Cerebellar cortex (tissue), 1 donor: ENCODE measurements at regions not wholly inside any gene's neighbourhood (a gene's known extent, or its start where the extent isn't known, plus 50 kb on each side); places are given as distances from the start of the nearest gene placed in this dataset.

Source experiments
- DNase-seq: peaks from one replicate; pipeline ENCODE4 v3.0.0-alpha.2; 2015; ENCODE audit warnings: low spot score

DNA sequence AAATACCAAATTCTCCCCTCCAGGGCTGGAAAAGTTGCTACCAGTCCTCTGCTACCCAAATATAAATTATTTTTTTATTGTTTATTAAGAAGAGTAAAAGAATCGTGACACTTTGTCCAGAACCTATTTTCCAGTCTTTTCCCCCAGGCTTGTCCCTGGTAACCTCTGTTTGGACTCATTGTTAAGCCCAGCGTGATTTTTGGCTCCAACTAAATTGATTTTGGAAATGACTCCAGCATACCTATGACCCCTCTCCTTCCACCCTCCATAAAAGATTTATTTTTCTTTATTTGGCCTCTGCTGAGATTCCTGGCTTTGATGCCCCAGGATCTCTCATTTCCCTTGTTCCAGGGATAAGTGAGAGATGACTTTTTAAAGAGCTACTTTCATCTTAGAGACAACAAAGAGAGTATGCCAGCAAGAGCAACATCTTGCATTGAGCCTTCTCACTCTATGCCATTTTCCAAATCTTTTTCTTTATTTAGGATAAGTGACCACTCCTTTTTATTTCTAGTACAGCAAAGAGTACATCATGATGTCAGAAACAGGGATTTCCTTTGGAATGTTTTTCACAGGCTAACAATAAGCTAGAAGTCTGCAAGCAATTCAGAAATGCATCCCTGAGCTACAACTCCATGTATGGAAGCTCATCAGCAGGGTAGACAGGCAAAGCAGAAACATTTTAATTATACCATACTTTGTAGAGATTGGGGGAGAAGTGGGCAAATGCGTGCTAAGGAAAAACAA lies 75.8 kb downstream of the DAD1 start:
- no peak for DNase-seq

DNA sequence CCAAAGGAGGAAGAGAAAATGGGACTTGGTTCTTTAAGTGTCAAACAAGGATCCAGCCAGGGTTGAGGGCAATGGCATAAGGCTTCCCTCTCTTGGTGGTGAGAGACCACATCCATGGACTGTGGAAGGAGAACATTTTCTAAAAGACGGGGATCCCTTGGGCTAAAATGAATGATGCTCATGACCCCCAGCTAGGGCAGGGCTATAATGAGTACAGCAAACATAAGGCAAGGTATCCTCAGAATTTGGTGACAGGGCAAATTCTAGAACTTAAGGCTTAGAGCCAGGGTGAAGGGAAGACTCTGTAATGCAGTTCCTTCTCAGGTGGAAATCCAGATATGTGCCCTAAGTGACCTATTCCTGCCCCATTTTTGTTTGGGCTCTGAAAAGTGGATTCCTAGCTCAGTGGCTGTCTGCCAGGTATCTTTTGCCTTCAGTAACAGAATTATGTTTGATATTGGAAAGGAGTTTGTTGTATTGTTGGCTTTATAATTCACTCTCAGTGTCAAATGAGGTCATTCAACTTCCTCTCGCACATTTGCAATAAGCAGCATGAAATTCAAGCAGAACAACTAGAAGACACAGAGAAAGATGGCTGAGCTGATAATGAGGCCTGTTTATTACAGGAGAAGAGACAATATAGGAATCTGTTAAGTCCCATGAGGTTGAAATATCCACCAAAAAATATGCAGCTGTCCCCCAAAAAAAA lies 76.8 kb downstream of the DAD1 start:
- no peak for DNase-seq

DNA sequence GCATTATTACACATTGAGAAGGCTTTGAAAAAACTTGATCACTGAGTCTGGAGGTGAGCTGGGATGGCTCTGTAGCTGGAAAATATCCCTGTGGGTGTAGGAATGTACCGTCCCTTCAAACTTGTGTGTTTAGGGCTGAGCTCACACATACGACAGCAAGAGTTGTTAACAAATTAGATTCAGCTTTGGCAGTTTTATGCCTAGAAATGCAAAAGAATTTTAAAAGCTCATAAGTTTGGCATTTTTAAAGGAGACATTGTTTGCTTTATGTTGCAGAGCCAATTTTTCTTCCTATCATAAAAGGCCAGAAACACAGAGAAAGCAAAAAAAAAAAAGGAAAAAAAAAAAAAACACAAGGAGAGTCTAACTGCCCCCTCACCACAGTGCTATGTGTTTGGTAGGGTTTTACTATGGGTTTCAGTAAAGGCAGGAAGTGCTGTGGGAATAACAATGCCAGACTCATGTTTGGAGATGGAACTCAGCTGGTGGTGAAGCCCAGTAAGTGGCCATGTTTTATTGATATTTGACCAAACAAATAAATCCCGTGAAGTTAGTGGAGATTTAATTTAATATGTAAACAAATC lies 78.4 kb downstream of the DAD1 start:
- no peak for DNase-seq

DNA sequence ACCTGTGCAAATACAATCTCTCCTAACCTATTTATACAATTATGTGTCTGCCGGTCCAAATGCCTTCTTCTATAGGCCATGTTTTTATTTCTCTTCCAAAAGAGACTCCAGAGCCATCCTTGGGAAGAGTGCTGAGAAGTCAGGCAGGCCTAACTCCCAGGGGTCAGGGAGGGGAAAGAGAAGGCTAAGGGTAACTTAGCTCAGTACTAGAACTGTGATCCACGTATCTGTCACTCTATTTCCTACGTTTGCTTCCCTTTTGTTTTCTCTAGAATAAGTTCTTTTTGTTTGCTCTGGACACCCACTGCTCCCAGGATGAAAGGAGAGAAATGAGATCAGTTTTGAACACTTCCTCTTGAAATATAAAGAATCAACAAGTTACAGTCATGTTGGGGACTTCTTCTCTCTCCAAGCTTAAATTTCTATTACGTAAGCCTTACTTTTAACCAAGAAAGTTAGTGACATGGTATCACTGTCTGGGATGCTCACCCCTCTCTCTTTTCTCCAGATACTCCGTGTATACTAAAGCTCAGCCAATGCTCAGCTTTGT lies 79.2 kb downstream of the DAD1 start:
- DNase-seq = no peak

DNA sequence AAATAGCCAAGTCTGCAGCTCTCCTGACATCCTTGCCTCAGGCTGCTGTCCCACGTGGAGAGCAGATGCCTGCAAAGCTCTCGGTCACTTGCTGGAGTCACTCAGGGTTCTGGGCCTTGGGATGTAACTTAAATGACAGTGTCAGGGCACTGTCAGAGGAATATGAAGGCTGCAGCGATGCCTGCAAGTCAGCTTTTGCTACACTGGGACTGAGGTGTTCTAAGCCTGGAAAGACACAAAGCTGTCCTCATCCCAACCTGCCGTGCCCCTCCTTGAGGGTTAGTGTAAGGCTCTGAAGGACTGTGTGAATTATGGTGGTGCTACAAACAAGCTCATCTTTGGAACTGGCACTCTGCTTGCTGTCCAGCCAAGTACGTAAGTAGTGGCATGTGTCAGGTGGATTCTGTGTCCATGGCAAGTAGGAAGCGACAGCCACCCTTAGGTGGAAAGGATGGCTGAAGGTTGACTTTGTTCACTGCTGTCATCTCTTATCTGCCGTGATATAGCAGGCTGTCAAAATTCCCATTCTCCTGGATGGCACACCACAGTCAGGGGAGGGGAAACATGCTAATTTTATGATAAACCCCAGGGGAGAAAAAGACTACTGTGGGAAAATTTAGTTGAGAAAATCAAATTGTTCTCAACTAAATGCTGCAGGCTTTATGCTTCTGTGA lies 79.9 kb downstream of the DAD1 start:
- DNase-seq = no peak

DNA sequence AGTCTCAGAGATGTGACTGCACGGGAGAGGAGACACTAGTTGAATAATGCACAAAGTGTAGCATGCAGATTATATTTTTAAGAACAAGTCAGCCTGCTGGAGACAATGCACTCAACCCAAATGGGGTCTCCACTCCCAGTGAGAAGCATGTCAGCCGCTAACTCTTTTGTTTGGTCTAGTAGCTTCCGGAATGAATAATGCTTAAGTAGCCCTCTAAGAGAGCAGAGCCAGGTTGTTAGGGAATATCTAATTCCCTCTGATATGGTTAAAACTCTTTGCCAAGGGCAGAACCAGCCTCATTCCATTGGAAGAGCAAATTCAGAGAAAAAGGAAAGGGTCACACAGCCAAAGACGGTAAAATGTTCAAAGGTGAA lies 80.4 kb downstream of the DAD1 start:
- no peak for DNase-seq

DNA sequence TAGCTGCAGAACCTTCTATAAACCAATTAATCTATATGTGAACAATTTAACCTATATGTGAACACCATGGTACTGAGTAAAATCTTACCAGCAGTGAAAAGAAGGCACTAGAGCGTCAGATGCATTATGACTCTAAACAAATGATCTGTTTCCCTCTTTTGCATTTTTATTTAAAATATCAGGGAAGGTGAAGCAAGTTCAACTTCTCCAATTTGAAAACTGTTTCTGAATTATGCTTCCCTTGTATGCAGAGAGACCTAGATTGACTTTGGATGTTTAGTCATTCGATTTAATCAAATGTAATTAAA lies 80.9 kb downstream of the DAD1 start:
- DNase-seq = no peak

DNA sequence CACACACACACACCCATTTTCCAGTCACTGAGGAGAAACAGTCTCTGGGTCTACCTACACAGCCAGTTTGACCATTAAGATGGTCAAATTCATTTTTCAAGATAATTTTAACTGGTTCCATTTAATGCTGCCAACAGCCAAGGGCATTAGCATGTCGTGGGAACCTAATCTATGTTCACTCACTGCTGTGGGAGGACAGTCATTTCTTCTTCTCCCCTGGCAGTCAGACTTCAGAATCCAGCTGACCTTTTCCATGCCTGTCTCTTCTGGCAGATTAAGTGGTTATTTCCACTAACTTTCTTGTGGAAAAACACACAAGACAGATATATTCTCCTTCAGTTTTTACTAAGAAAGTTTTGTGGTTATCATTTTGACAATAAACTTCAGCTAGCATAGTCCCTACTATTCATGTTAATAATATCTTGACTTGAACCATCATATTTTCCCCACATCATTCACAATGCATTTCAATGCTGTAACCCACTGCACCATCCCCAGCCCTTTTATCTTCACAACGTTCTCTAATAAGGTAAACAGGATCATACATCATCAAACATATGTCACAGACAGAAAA lies 82.2 kb downstream of the DAD1 start:
- DNase-seq = no peak

DNA sequence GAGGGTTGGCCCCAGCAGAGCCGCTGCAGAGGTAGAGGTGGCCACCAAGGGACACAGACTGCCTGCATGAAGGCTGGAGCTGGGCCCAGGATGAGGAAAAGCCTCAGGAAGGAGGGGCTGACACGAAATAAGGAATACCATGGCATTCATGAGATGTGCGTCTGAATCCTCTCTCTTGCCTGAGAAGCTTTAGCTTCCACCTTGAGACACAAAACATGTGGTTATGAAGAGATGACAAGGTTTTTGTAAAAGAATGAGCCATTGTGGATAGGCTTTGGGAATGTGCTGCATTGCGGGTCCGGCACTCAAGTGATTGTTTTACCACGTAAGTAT lies 82.7 kb downstream of the DAD1 start:
- no peak for DNase-seq

DNA sequence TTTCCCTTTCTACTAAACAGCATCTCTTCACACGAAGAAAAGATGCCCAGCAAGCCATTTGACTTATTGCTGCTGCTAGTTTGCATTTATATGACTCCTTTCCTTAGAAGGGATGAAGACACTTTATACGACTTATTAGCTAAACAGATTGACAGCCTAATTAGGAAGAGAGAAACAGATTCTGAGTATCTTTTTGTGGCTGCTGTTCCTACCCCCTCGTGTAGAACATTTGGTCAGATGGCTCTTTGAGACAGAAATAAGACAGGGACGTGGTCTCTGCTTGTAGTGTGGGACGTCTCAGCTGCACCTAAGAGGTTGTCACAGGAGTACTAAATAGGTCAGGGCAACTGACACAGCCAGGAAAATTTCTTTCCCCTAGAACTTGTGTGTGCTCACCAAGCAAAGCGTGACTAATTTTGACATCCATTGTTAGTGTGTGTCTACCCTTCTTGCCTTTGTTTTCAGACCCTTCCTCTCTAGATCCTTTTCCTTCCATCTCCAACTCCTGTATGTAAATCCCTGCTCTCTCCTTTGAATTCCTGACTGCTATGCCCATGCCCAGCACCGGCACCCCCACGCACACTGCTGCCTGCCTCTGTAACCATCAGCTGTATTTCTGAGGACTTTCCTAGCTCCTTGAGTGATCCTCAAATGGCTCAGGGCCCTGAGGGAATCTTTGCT lies 83.2 kb downstream of the DAD1 start:
- DNase-seq = no peak

DNA sequence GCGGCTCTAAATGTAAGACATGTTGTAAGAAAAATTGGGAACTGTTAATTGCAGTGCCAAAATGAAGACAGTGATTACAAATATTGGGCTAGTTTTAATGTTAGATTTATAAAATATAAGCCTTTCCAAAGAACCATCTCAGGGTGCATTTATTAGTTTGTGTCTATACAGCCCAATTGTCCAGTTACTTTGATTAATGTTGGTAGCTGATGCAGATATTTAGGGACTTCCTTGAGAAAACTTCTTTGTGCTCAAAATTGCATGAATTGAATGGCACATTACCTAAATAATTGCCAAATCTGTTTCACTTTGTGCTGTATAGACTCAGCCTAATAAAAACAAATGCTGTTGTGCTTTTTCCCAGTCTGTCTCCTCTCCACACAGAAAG lies 83.7 kb downstream of the DAD1 start:
- DNase-seq = no peak

DNA sequence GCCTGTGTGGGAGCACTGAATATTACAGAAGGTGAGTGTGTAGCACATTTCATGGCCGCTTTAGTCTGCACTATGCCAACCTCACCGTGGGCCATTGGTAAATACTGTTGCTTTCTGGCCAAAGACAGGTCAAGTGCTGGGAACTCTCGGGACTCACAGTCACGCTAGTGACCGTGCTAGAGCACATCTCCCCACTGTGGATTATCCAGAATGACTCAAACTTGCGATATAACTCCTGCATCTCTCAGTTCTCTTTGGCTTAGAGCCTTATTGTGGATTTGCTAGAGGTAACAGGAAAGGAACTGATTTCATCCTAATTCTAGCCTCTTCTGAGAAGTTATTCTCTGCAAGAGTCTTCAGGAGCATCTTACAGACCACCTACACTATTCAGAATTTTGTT lies 86.5 kb downstream of the DAD1 start:
- no peak for DNase-seq

DNA sequence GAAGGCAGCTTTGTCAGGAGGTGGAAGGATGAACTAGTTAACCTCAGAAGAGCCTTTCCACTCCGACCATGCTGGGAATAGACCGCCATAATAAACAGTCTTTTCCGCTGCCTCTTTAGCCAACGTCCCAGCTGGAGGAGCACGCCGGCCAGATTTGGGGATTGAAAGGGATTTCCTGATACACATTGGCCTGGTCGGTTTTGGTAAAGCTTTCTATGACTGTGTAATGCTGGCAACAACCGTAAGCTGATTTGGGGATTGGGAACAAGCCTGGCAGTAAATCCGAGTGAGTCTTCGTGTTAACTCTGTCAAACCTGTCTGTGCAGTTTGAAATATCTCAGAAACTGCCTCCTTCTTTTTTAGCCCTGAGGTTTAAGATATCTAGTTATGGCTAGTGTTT lies 87.0 kb downstream of the DAD1 start:
- DNase-seq = no peak

DNA sequence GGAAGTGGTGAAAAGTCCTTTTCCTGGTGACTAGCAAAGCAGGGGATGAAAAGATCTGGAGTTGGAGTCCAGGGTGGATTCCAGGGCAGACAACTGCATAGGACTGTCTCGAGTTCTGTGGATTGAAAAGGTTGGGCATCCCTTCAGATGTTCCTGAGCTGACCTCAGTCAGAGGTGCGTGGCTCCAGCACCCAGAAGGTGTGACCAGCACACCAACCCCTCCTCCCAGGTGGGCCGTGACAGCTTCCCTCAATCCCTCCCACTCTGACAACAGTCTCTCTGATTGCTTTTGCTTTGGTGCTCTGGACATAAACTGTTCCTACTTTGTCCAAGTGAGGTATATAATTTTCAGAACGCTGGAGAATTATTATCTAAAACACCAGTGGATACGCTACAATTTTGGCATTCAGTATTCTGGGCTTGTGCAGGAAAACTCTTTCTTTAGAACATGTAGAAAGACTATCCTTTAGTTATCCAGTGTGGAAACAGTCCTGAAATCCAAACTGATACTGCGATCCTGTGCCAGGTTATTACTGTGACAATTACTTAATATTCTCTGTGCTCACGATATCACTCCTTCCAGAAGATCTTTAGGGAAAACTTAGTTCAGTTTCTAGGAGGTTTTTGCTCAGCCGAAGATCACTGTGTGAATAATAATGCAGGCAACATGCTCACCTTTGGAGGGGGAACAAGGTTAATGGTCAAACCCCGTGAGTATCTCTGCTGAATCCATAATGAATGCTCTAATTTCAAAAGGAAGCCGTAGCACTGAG lies 87.9 kb downstream of the DAD1 start:
- no peak for DNase-seq

DNA sequence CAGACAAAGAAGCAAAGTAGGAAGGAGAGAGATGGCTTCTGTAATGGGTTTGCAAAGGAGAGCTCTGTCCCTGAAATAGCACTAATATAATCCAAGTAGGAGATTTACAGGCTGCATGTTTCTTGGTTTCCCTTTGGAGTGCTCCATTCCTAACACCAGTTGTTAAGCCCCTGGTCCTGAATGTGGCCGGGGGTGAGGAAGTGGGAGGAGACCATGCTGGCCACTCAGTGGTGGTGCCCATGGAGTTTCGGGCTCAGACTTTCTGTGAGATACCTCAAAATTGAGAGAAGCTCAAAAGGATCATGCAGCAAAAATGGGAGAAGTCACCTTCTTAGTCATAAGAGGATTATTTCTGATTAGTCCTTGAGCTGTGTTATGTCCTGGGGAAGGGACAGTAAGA lies 88.5 kb downstream of the DAD1 start:
- no peak for DNase-seq

DNA sequence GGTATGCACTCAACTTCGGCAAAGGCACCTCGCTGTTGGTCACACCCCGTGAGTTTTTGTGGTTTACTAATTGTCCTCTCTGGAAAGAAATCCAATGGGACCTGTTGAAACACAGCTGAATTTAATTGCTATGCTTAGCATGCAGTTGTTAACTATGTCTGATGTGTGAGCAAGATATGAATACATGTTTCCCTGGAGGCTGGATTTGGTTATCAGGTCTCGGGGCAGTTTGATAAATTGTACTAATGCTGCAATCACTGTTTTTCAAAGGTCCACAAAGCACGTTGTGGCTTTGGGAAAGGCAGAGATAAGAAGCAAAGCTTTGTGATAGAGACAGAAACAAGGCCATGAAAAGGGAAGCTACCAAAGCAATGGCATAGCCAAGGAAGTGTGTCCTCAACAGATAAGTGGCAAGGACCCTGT lies 91.3 kb downstream of the DAD1 start:
- no peak for DNase-seq

DNA sequence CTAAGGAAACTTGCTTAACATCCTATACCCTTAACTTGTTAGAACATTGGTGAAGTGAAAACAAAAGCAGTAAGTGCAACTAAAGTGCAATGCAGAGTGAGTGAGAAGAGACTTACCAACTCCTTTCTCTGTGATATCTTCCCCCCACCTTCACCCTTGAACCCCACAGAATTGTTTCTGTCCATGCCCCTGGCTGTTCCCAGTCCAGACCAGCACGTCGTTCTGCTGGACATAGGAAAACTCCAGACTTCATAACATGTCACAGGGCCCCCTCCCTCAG lies 91.9 kb downstream of the DAD1 start:
- no peak for DNase-seq

DNA sequence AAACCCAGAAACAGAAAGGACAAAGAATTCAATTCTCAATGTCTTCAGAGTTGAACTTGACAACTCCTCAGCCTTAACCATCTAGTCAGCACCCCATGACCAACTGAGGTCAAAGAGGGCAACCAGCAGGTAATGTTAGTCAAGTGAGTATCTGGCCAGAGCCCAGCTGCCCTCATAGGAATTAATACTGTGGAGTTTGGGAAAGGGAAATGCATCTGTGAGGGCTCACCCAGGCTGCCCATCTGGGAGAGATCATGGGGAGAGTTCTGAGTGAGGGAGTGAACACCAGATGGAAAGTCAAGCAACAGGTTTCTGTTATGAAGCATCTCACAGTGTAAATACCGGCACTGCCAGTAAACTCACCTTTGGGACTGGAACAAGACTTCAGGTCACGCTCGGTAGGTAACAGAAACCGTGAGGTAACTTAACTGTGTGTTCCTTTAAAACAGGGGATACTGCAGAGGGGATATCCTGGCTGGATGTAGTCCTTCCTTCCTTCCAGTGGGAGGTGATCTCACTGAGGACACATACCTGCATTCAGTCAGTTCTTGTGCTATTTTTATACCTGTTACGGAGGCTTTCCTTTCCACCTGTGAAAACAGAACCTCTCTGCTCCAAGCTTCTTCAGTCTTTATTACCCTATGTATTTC lies 94.4 kb downstream of the DAD1 start:
- DNase-seq = no peak

DNA sequence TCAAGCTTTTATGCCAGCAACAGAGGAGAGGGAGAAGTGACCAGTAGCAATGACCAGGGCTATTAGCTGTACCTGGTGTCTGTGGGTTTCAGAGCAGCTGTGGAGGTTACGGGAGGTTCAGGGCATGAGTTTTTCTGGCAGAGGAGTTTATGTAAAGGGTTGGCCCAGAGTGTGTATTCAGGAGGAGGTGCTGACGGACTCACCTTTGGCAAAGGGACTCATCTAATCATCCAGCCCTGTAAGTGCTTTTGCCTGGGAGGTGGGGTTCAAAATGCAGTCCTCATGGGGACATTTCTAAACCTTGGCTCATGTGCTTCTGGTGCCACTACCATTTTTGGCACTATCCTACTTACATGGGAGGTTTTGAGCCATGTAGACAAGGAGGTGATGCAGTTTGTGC lies 95.3 kb downstream of the DAD1 start:
- DNase-seq = no peak

DNA sequence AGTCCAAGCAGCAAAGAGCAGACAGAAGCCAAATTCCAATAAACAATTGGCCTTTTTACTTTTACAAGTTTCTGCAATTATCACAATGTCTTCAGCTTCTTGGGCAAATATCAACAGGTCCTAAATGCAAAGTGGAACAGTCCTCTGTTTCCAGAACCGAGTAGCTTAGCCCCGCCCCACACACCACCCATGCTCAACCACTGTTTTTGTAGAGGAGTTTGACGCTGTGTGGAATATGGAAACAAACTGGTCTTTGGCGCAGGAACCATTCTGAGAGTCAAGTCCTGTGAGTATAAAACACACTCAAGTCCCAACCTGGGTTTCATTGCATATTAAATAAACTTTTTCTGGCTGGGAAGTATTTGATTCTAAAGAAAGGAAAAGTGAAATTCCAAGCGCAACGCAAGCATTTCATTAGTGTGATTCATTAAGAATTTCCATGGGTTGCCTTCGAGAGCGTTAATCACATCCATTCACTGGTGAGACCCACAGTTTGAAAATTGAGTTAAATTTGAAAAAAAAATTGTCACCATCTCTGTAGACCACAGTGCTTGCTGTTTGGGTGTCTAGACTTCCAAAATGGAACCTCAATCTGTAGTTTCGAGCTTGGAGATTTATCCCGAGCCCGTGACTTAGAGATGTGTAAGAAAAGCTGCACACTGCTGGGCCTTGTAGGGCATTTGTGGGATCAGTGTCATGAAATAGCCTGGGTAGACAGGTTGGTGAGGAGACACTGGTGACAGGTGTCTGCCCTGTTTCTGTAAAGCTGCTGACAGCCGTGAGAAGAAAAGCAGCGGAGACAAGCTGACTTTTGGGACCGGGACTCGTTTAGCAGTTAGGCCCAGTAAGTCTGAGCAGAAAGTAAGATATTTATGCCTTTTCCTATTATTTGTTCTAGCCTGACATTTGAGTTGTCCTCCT lies 96.1 kb downstream of the DAD1 start:
- no peak for DNase-seq
